Loucy (cell line): ENCODE measurements at regions not wholly inside any gene's neighbourhood (a gene's known extent, or its start where the extent isn't known, plus 50 kb on each side); places are given as distances from the start of the nearest gene placed in this dataset.

Experiments
- EZH2phosphoT487 ChIP-seq: fragments of 200-600 bp; IDR thresholded peaks from 2 replicates; pipeline ENCODE4 v1.6.1; 2018; ENCODE audit warnings: antibody characterized with exemption, mild to moderate bottlenecking, moderate library complexity, borderline replicate concordance
- TF ChIP-seq, protein P1 (sequence below): fragments of 200-600 bp; sonication (generic); conservative IDR thresholded peaks from 2 replicates; pipeline ENCODE4 v1.5.1; 2014; ENCODE audit warnings: mild to moderate bottlenecking, antibody characterized with exemption, low read length

DNA sequence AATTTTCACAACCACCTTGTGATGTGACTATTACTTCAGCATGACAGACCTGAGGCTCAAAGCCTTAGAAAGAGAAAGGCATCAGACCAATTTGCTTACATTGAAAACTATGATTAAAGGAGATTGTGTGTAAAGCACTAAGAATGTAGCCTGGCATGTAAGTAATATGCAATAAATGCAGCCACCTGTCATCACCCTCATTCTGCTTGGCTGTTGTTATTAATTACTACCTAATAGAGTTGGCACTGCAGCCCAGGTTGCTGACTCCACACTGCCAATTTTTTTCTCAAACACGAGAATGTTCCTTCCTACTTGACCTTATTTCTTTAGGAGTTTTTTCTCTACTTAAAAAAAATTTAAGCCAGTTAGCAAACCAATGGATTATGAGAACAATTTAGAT, 61.2 kb upstream of the NPVF start:
- TF ChIP-seq, protein P1, sequence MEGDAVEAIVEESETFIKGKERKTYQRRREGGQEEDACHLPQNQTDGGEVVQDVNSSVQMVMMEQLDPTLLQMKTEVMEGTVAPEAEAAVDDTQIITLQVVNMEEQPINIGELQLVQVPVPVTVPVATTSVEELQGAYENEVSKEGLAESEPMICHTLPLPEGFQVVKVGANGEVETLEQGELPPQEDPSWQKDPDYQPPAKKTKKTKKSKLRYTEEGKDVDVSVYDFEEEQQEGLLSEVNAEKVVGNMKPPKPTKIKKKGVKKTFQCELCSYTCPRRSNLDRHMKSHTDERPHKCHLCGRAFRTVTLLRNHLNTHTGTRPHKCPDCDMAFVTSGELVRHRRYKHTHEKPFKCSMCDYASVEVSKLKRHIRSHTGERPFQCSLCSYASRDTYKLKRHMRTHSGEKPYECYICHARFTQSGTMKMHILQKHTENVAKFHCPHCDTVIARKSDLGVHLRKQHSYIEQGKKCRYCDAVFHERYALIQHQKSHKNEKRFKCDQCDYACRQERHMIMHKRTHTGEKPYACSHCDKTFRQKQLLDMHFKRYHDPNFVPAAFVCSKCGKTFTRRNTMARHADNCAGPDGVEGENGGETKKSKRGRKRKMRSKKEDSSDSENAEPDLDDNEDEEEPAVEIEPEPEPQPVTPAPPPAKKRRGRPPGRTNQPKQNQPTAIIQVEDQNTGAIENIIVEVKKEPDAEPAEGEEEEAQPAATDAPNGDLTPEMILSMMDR: no peak
- no peak for TF ChIP-seq EZH2phosphoT487
